ENCODE measurements at regions not wholly inside any gene's neighbourhood (a gene's known extent, or its start where the extent isn't known, plus 50 kb on each side); places are given as distances from the start of the nearest gene placed in this dataset.

DNA sequence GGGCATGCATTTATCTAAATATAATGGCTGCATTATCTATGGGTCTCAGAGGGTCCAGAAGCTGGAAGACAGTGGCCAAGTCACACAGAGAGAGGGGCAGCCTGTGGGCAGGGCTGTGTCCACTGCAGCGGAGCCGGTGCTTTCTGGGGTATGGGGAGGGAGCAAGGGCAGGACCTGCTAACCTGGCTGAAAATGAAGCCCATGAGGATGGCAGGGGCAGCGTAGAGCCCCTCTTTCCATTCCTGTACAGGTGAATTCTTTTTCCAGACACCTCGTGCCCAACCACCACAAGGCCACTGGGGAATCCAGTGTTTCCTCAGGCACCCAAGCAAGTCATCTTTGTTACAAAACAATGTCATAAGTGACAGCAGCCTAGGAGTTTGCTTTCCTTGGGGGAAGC lies 305.9 kb upstream of the IRX4 start:
- no peak for TF ChIP-seq CTCF (IDR thresholded peaks at IDR 0.05; ENCODE audit: low read length)
- no peak for TF ChIP-seq EZH2 (optimal IDR thresholded peaks at IDR 0.05; ENCODE audit: low read depth, low read length)
